ENCODE measurements at regions not wholly inside any gene's neighbourhood (a gene's known extent, or its start where the extent isn't known, plus 50 kb on each side); places are given as distances from the start of the nearest gene placed in this dataset.

GRCh38 chr7:67856046-67856445 lies 859.4 kb downstream of the TYW1 start:
- TF ChIP-seq, protein P1, sequence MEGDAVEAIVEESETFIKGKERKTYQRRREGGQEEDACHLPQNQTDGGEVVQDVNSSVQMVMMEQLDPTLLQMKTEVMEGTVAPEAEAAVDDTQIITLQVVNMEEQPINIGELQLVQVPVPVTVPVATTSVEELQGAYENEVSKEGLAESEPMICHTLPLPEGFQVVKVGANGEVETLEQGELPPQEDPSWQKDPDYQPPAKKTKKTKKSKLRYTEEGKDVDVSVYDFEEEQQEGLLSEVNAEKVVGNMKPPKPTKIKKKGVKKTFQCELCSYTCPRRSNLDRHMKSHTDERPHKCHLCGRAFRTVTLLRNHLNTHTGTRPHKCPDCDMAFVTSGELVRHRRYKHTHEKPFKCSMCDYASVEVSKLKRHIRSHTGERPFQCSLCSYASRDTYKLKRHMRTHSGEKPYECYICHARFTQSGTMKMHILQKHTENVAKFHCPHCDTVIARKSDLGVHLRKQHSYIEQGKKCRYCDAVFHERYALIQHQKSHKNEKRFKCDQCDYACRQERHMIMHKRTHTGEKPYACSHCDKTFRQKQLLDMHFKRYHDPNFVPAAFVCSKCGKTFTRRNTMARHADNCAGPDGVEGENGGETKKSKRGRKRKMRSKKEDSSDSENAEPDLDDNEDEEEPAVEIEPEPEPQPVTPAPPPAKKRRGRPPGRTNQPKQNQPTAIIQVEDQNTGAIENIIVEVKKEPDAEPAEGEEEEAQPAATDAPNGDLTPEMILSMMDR (IDR thresholded peaks at IDR 0.05) = no peak
- no peak for TF ChIP-seq POLR2A (IDR thresholded peaks at IDR 0.05)
- no peak for DNase-seq
- Histone ChIP-seq H3K9me3 (no peaks in the 10 kb centered on the region), H3K27me3 (peaks cover 0 to 11% (median 0%) of the 10 kb centered on the region in 4 donors), H3K4me1 (no peaks in the 10 kb centered on the region), H3K36me3 (no peaks in the 10 kb centered on the region), H3K4me3 (no peak overlapping the region), H3K27ac (no peak overlapping the region)
- intact Hi-C loops (cut with DNase I) = no loop called here
- 60 to 82% methylated on average over 2 of the region's 2 CpGs for WGBS, 2 donors

DNA sequence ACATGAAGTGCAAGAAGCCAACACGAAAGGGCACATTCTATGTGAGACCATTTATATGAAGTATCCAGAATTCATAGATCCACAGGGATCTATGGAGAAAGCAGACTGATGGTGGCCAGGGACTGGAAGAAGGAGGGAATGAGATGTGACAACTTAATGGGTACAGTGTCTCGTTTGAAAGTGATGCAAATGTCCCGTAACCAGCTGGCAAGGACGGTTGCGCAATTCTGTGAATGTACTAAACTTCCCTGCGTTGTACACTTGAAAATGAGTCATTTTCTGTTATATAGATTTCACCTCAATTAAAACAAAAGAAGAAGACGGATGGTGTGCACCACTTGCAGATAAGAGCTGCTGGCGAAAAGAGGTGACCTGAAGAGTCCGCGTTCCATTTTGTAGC lies 861.1 kb downstream of the TYW1 start:
- 65 to 73% methylated on average over 10 of the region's 10 CpGs for WGBS, 2 donors
- no peak for DNase-seq
- peaks cover 0 to 6% (median 0%) of the 10 kb centered on the region in 3 donors for H3K9me3 ChIP-seq
- no peak overlapping the region for H3K27ac ChIP-seq
- TF ChIP-seq POLR2A (IDR thresholded peaks at IDR 0.05) = no peak
- TF ChIP-seq, protein P1 (IDR thresholded peaks at IDR 0.05) = no peak
- H3K27me3 ChIP-seq = no peaks in the 10 kb centered on the region
- no peaks in the 10 kb centered on the region for H3K36me3 ChIP-seq
- no peak overlapping the region for H3K4me3 ChIP-seq
- intact Hi-C loops (cut with DNase I) = no loop called here
- H3K4me1 ChIP-seq = no peaks in the 10 kb centered on the region

- WGBS, 2 donors = 62 to 63% methylated on average over 5 to 6 of the region's 7 CpGs
- Histone ChIP-seq H3K4me1 (no peaks in the 10 kb centered on the region), H3K27ac (no peak overlapping the region), H3K9me3 (peaks cover 0 to 6% (median 0%) of the 10 kb centered on the region in 3 donors), H3K27me3 (peaks cover 0 to 4% (median 0%) of the 10 kb centered on the region in 4 donors), H3K36me3 (no peaks in the 10 kb centered on the region), H3K4me3 (no peak overlapping the region)
- DNase-seq = no peak
- intact Hi-C loops (cut with DNase I) = no loop called here
- no peak for TF ChIP-seq POLR2A (IDR thresholded peaks at IDR 0.05)
- TF ChIP-seq, protein P1 (IDR thresholded peaks at IDR 0.05) = no peak
These were observed 862.3 kb downstream of the TYW1 start for GRCh38 chr7:67858931-67859330.

DNA sequence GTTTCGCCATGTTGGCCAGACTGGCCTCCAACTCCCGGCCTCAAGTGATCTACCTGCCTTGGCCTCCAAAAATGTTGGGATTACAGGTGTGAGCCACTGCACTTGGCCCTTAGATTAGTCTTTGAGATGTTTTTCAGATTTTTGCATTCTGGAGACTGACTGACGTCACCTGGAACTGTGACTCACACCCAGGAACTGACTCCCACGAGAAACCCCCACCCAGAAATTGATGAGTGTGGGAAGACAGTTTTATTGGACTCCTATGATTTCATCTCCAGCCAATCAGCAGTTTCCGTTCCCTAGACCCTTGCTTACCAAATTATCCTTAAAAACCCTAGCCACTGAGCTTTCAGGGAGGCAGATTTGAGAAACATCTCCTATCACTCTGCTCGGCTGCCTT lies 867.3 kb downstream of the TYW1 start:
- Histone ChIP-seq H3K9me3 (peaks cover 0 to 6% (median 0%) of the 10 kb centered on the region in 3 donors), H3K4me1 (no peaks in the 10 kb centered on the region), H3K27ac (no peak overlapping the region), H3K4me3 (no peak overlapping the region), H3K36me3 (no peaks in the 10 kb centered on the region), H3K27me3 (peaks cover 0 to 7% (median 0%) of the 10 kb centered on the region in 4 donors)
- TF ChIP-seq, protein P1 (IDR thresholded peaks at IDR 0.05) = no peak
- no peak for TF ChIP-seq POLR2A (IDR thresholded peaks at IDR 0.05)
- no peak for DNase-seq
- intact Hi-C loops (cut with DNase I) = no loop called here
- WGBS, 2 donors = 62 to 75% methylated on average over 5 to 6 of the region's 6 CpGs

DNA sequence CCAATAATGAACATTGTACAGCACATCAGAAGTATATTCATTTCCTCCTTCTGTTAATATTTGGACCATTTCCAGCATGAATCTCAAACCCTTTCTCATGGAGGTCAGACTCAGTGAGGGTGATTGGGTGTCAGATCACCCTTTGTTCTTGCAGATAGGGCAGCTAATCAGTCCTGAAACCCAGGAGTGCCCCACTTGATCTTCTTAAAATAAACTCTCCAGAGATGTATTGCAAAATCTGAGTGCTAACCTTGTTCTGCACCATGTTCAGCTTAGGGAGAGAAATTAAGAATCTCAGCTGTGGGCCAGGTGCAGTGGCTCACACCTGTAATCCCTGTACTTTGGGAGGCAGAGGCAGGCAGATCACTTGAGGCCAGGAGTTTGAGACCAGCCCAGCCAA lies 869.4 kb downstream of the TYW1 start:
- Histone ChIP-seq H3K9me3 (peaks cover 0 to 6% (median 0%) of the 10 kb centered on the region in 3 donors), H3K36me3 (no peaks in the 10 kb centered on the region), H3K27me3 (peaks cover 0 to 7% (median 0%) of the 10 kb centered on the region in 4 donors), H3K27ac (no peak overlapping the region), H3K4me1 (no peaks in the 10 kb centered on the region), H3K4me3 (no peak overlapping the region)
- no peak for DNase-seq
- intact Hi-C loops (cut with DNase I) = no loop called here
- no peak for TF ChIP-seq POLR2A (IDR thresholded peaks at IDR 0.05)
- TF ChIP-seq, protein P1 (IDR thresholded peaks at IDR 0.05) = no peak
